SK-N-MC (cell line): ENCODE measurements at regions not wholly inside any gene's neighbourhood (a gene's known extent, or its start where the extent isn't known, plus 50 kb on each side); places are given as distances from the start of the nearest gene placed in this dataset.

Source experiments
- EZH2 ChIP-seq: fragments of 200-600 bp; sonication (generic); IDR thresholded peaks from one replicate; pipeline ENCODE4 v1.6.1; 2017; ENCODE audit warnings: antibody characterized with exemption
- FOXP2 ChIP-seq: optimal IDR thresholded peaks from 2 replicates; pipeline ENCODE3; 2011; ENCODE audit warnings: mild to moderate bottlenecking, moderate library complexity; ENCODE audit not compliant: insufficient read depth; ENCODE audit errors: extremely low read length, control extremely low read depth
- POLR2AphosphoS5 ChIP-seq: IDR thresholded peaks from 2 replicates; pipeline ENCODE4 v1.6.1; 2012; ENCODE audit warnings: mild to moderate bottlenecking, low read depth, low read length, borderline replicate concordance

DNA sequence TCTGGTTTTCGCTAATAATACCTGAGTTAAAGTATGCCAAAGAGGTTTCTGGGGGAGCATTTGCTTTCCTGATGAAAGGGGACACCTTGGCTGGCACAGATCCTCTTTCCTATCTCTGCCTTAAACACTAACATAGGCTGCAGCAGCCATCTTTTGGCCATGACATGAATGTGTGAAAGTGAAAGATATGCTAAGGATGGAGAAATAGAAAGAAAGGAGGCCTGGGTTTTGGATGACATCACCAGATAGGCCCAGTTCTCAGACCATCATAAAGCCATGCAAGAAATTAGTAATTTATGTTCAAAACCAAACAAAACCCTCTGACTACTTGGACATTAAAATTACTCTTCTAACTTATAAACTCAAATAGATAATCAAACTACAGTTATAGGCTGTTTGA, 279.7 kb downstream of the COG6 start:
- TF ChIP-seq POLR2AphosphoS5, result no peak
- no peak for TF ChIP-seq EZH2
- TF ChIP-seq FOXP2, result no peak
